A549 (cell line): ENCODE measurements at regions not wholly inside any gene's neighbourhood (a gene's known extent, or its start where the extent isn't known, plus 50 kb on each side); places are given as distances from the start of the nearest gene placed in this dataset.

Experiments used
- ATAC-seq, 2 experiments: fragments of 200-7000 bp in 1 of 2; fragments of >200 bp in 1 of 2; cut with Nextera tagmentation in 1 of 2; cut with Tn5 transposase in 1 of 2; 3 replicates each; pipeline versions ENCODE4 v1.8.0 to v1.9.1; 2018 to 2020; ENCODE audit warnings: mild to moderate bottlenecking in 1 of 2, moderate library complexity in 1 of 2
- CTCF ChIA-PET: fragments of 300-600 bp; sonication (Branson Sonifier 250); formaldehyde crosslinking; extraction: SDS; loops from one replicate; lab custom pipeline; 2021; ENCODE audit warnings: antibody characterized with exemption, inconsistent platforms; lab: Yijun Ruan, JAX
- POLR2A ChIA-PET: fragments of 350-600 bp; formaldehyde crosslinking; extraction: SDS; loops from one replicate; lab custom pipeline; 2021; ENCODE audit warnings: antibody characterized with exemption, inconsistent platforms; lab: Yijun Ruan, JAX
- DNase-seq, 2 experiments: peaks; one replicate each; pipeline versions ENCODE4 v3.0.0 to v3.0.0-alpha.2; 2011 to 2016; ENCODE audit warnings: low read depth in 1 of 2, low spot score in 1 of 2
- FAIRE-seq: peaks from 2 replicates; lab custom pipeline; 2011; peaks lifted over from hg19 to GRCh38; lab: Jason Lieb, UNC
- H3K27ac ChIP-seq, 2 experiments: fragments of >200 bp; sonication (Bioruptor Twin); formaldehyde crosslinking; 3 replicates each; pipeline ENCODE4 v1.5.1; 2016 to 2017
- H3K4me1 ChIP-seq: fragments of >200 bp; sonication (Bioruptor Twin); formaldehyde crosslinking; 3 replicates; pipeline ENCODE4 v1.6.1; 2016
- H3K4me2 ChIP-seq: fragments of >200 bp; sonication (Bioruptor Twin); formaldehyde crosslinking; 3 replicates; pipeline ENCODE4 v1.6.1; 2016
- H3K4me3 ChIP-seq: fragments of >200 bp; sonication (Bioruptor Twin); formaldehyde crosslinking; 3 replicates; pipeline ENCODE4 v1.5.1; 2016
- H3K9me3 ChIP-seq: fragments of >200 bp; sonication (Bioruptor Twin); formaldehyde crosslinking; 3 replicates; pipeline ENCODE4 v1.6.1; 2016
- BHLHE40 ChIP-seq: IDR thresholded peaks from 2 replicates; pipeline ENCODE4 v1.6.1; 2012; ENCODE audit warnings: low read depth, low read length, inconsistent platforms
- CBX2 ChIP-seq: fragments of 200-600 bp; sonication (generic); IDR thresholded peaks from 2 replicates; pipeline ENCODE4 v1.6.1; 2016; ENCODE audit warnings: low read depth, mild to moderate bottlenecking, borderline replicate concordance
- CTCF ChIP-seq: fragments of >200 bp; sonication (Bioruptor Twin); formaldehyde crosslinking; IDR thresholded peaks from 3 replicates; pipeline ENCODE4 v1.5.1; 2016
- GATA3 ChIP-seq: IDR thresholded peaks from 2 replicates; pipeline ENCODE4 v1.6.1; 2012; ENCODE audit warnings: borderline replicate concordance
- HEYL ChIP-seq: fragments of 250-450 bp; sonication (Bioruptor Pico); IDR thresholded peaks from 2 replicates; pipeline ENCODE4 v1.8.0; 2021; ENCODE audit warnings: mild to moderate bottlenecking, moderate library complexity
- HOXA7 ChIP-seq: fragments of 250-450 bp; sonication (Bioruptor Pico); IDR thresholded peaks from 2 replicates; pipeline ENCODE4 v1.5.0; 2020; ENCODE audit warnings: mild to moderate bottlenecking, moderate library complexity
- JUNB ChIP-seq: fragments of >200 bp; sonication (Bioruptor Twin); formaldehyde crosslinking; IDR thresholded peaks from 2 replicates; pipeline ENCODE4 v1.6.1; 2016
- KDM5A ChIP-seq: fragments of 200-600 bp; sonication (generic); IDR thresholded peaks from 2 replicates; pipeline ENCODE4 v1.6.1; 2016; ENCODE audit warnings: antibody characterized with exemption, mild to moderate bottlenecking
- MAFK ChIP-seq: fragments of 450-650 bp; IDR thresholded peaks from 2 replicates; pipeline ENCODE4 v1.6.1; 2014; ENCODE audit not compliant: partially characterized antibody
- MYC ChIP-seq: IDR thresholded peaks from 2 replicates; pipeline ENCODE4 v1.6.1; 2012; ENCODE audit warnings: mild to moderate bottlenecking, inconsistent platforms, low read length, improper control_type of control experiment, borderline replicate concordance
- NR3C1 ChIP-seq: fragments of >200 bp; sonication (Bioruptor Twin); formaldehyde crosslinking; IDR thresholded peaks from 3 replicates; pipeline ENCODE4 v1.6.1; 2017
- PHF8 ChIP-seq: fragments of 200-600 bp; sonication (generic); IDR thresholded peaks from 2 replicates; pipeline ENCODE4 v1.6.1; 2016; ENCODE audit warnings: low read depth, mild to moderate bottlenecking, antibody characterized with exemption, moderate library complexity, borderline replicate concordance
- REST ChIP-seq: fragments of 200-600 bp; sonication (generic); IDR thresholded peaks from 2 replicates; pipeline ENCODE4 v1.6.1; 2016; ENCODE audit warnings: antibody characterized with exemption, mild to moderate bottlenecking, moderate library complexity
- RNF2 ChIP-seq: fragments of 200-600 bp; sonication (generic); IDR thresholded peaks from 2 replicates; pipeline ENCODE4 v1.6.1; 2016; ENCODE audit warnings: low read depth, mild to moderate bottlenecking, antibody characterized with exemption, moderate library complexity, borderline replicate concordance
- SMC3 ChIP-seq: fragments of >200 bp; sonication (Bioruptor Twin); formaldehyde crosslinking; IDR thresholded peaks from 3 replicates; pipeline ENCODE4 v1.6.1; 2018; ENCODE audit warnings: inconsistent platforms
- SREBF2 ChIP-seq: fragments of 450-650 bp; IDR thresholded peaks from 2 replicates; pipeline ENCODE4 v1.6.1; 2014; ENCODE audit warnings: mild to moderate bottlenecking, moderate library complexity
- TP53 ChIP-seq: fragments of 250-450 bp; sonication (Bioruptor Pico); IDR thresholded peaks from 2 replicates; pipeline ENCODE4 v1.5.0; 2021; ENCODE audit warnings: mild to moderate bottlenecking, moderate library complexity
- ZNF302 ChIP-seq: fragments of 250-450 bp; sonication (Bioruptor Pico); IDR thresholded peaks from 2 replicates; pipeline ENCODE4 v1.9.0; 2021; ENCODE audit warnings: inconsistent platforms, mild to moderate bottlenecking, moderate library complexity
- ZSCAN20 ChIP-seq: fragments of 250-450 bp; sonication (Bioruptor Pico); IDR thresholded peaks from 2 replicates; pipeline ENCODE4 v1.8.0; 2022; ENCODE audit warnings: mild to moderate bottlenecking, moderate library complexity
- WGBS: methylation state at CpG from one replicate; pipeline ENCODE4 v1.1.6; 2017; ENCODE audit errors: missing lambda C conversion rate; 5-methylcytosine and 5-hydroxymethylcytosine counted together

GRCh38 chr1:4265836-4266235, 365.8 kb upstream of the C1orf174 start:
- DNase-seq (no peak), FAIRE-seq (no peak), ATAC-seq (no peak)
- TF ChIP-seq PHF8: no peak
- no peak for TF ChIP-seq ZNF302 (CRISPR knock-in tag)
- no peak for TF ChIP-seq REST
- TF ChIP-seq JUNB: no peak
- TF ChIP-seq SREBF2: no peak
- no peak for TF ChIP-seq NR3C1
- no peak for TF ChIP-seq CTCF
- no peak for TF ChIP-seq RNF2
- H3K4me1 ChIP-seq: peaks cover 17% of the 10 kb centered on the region
- CTCF ChIA-PET: no interaction called here
- H3K27ac ChIP-seq: peak overlapping the region in 1 of 2 experiments; percentile 85; a peak in 2 of 6 replicates
- no peak overlapping the region for H3K4me2 ChIP-seq
- H3K9me3 ChIP-seq: no peaks in the 10 kb centered on the region
- WGBS: 0% methylated on average over 1 of the region's 1 CpG
- H3K4me3 ChIP-seq: no peak overlapping the region
- POLR2A ChIA-PET: no interaction called here

- DNase-seq: peak; percentile 27 to 35
- TF ChIP-seq ZSCAN20 (no peak), MAFK (peak; percentile 8)
- TF ChIP-seq, all 56 proteins: peak for 1
- ChIA-PET POLR2A (no interaction called here), CTCF (no interaction called here)
- ATAC-seq (peak; percentile 52 to 70; a peak in 5 of 6 replicates), FAIRE-seq (no peak)
- 7% methylated on average over 11 of the region's 12 CpGs for WGBS
- no peaks in the 10 kb centered on the region for H3K9me3 ChIP-seq
- H3K4me1 ChIP-seq: peaks cover 17% of the 10 kb centered on the region
- H3K4me2 ChIP-seq: peak overlapping the region; percentile 40
- H3K27ac ChIP-seq: peak overlapping the region; percentile 60 to 85; a peak in 5 of 6 replicates
- no peak overlapping the region for H3K4me3 ChIP-seq
These were observed 367.5 kb upstream of the C1orf174 start for GRCh38 chr1:4267381-4268261.

DNA sequence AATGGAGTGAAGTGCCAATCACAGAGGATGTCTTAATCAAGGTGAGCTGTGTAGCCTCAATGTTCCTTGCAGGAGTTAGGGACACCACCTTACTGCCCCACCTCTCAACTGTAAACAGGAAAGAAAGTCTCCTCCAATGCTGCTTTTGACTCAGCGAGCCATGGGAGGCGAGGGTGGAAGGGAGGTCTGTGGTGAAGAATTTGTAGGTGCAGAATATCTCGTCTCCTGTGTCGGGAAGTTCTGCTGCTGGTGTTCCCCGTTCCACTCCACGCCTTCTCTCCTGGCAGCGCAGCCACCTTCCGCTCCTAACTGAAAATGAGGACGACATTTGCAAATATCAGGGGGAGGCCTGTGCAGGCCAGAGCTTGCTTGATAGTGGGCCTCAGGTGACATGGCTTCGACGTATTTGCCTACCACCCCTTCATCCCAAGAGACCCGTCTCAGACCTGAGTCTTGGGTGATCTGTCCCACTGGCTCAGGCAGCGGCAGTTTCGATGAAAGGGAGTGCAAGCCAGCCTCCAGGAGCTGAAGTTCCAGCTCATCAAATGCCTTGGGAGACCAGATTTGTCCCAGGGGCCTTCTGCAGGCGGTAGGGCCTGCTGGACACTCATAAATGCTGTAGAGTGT, 368.3 kb upstream of the C1orf174 start:
- 60% methylated on average over 15 of the region's 15 CpGs for WGBS
- H3K27ac ChIP-seq: peak overlapping the region; percentile 60 to 85; a peak in 5 of 6 replicates
- ATAC-seq: no peak
- CTCF ChIA-PET: interaction anchor here (0.9 kb wide), 1 partner anchor 17 kb away, joined by 3 read pairs; no protein-coding TSS in a partner anchor
- DNase-seq: no peak
- H3K4me1 ChIP-seq: peaks cover 17% of the 10 kb centered on the region
- H3K4me3 ChIP-seq: no peak overlapping the region
- POLR2A ChIA-PET: no interaction called here
- peak overlapping the region; percentile 40; the same call in 2 of the 3 replicates for H3K4me2 ChIP-seq
- TF ChIP-seq TP53 (CRISPR knock-in tag) (no peak), BHLHE40 (no peak), HEYL (no peak), MYC (no peak), CBX2 (no peak), SMC3 (no peak), KDM5A (no peak), ZNF302 (CRISPR knock-in tag) (no peak), HOXA7 (CRISPR knock-in tag) (no peak), GATA3 (no peak)
- H3K9me3 ChIP-seq: no peaks in the 10 kb centered on the region
- no peak for FAIRE-seq
